Right atrium auricular region (tissue), 2 donors: ENCODE measurements at regions not wholly inside any gene's neighbourhood (a gene's known extent, or its start where the extent isn't known, plus 50 kb on each side); places are given as distances from the start of the nearest gene placed in this dataset.

Source experiments
- DNase-seq: peaks from one replicate; pipeline ENCODE4 v3.0.0-alpha.2; 2019; ENCODE audit warnings: low spot score
- H3K27ac ChIP-seq, 2 donors: fragments of 200-600 bp; sonication (generic); 1 replicate in 1 of 2; 2 replicates in 1 of 2; pipeline ENCODE4 v1.5.1; 2016 to 2019
- H3K27me3 ChIP-seq, 2 donors: fragments of 200-600 bp; sonication (generic); one replicate each; pipeline versions ENCODE4 v1.5.1 to v1.6.0; 2017 to 2019
- H3K36me3 ChIP-seq: fragments of 200-600 bp; sonication (generic); one replicate; pipeline ENCODE4 v1.5.1; 2016
- H3K4me1 ChIP-seq, 2 donors: fragments of 200-600 bp; sonication (generic); one replicate each; pipeline versions ENCODE4 v1.5.1 to v1.6.0; 2017 to 2019
- H3K4me3 ChIP-seq, 2 donors: fragments of 200-600 bp; sonication (generic); 1 replicate in 1 of 2; 2 replicates in 1 of 2; pipeline ENCODE4 v1.5.1; 2017 to 2019; ENCODE audit warnings: mild to moderate bottlenecking in 1 of 2, moderate library complexity in 1 of 2
- H3K9me3 ChIP-seq, 2 donors: fragments of 200-600 bp; sonication (generic); one replicate each; pipeline ENCODE4 v1.5.1; 2019
- CTCF ChIP-seq, 2 donors: fragments of 200-600 bp; sonication (generic); IDR thresholded peaks; one replicate each; pipeline ENCODE4 v1.5.1; 2019; ENCODE audit warnings: antibody characterized with exemption in 2 of 2

- Histone ChIP-seq H3K9me3 (no peaks in the 10 kb centered on the region), H3K27ac (no peak overlapping the region)
Measured at GRCh38 chr7:121755286-121755685, 117.7 kb upstream of the PTPRZ1 start.

GRCh38 chr7:121753944-121754343, 119.0 kb upstream of the PTPRZ1 start:
- Histone ChIP-seq H3K27ac (no peak overlapping the region), H3K4me1 (no peaks in the 10 kb centered on the region), H3K27me3 (no peaks in the 10 kb centered on the region), H3K4me3 (no peak overlapping the region), H3K36me3 (no peaks in the 10 kb centered on the region), H3K9me3 (no peaks in the 10 kb centered on the region)
- DNase-seq: no peak
- no peak for TF ChIP-seq CTCF (IDR thresholded peaks at IDR 0.05)

More at GRCh38 chr7:121755286-121755685, 117.7 kb upstream of the PTPRZ1 start:
- Histone ChIP-seq H3K36me3 (no peaks in the 10 kb centered on the region), H3K4me3 (no peak overlapping the region), H3K27me3 (no peaks in the 10 kb centered on the region), H3K4me1 (no peaks in the 10 kb centered on the region)
- DNase-seq: no peak
- no peak for TF ChIP-seq CTCF (IDR thresholded peaks at IDR 0.05)

- Histone ChIP-seq H3K27me3 (no peaks in the 10 kb centered on the region), H3K9me3 (no peaks in the 10 kb centered on the region), H3K36me3 (no peaks in the 10 kb centered on the region), H3K4me3 (no peak overlapping the region), H3K27ac (no peak overlapping the region), H3K4me1 (no peaks in the 10 kb centered on the region)
- TF ChIP-seq CTCF (IDR thresholded peaks at IDR 0.05): peak in 1 of 2 donors; percentile 31
- no peak for DNase-seq
Measured at GRCh38 chr7:121752706-121753105, 120.3 kb upstream of the PTPRZ1 start.

- TF ChIP-seq CTCF (IDR thresholded peaks at IDR 0.05): no peak
- no peaks in the 10 kb centered on the region for H3K27me3 ChIP-seq
- H3K9me3 ChIP-seq: no peaks in the 10 kb centered on the region
- no peaks in the 10 kb centered on the region for H3K4me1 ChIP-seq
- no peak for DNase-seq
- no peak overlapping the region for H3K27ac ChIP-seq
- H3K4me3 ChIP-seq: no peak overlapping the region
- H3K36me3 ChIP-seq: no peaks in the 10 kb centered on the region
Measured at GRCh38 chr7:121748546-121748945, 124.4 kb upstream of the PTPRZ1 start.

GRCh38 chr7:121745856-121746255, 127.1 kb upstream of the PTPRZ1 start:
- Histone ChIP-seq H3K27me3 (no peaks in the 10 kb centered on the region), H3K27ac (no peak overlapping the region), H3K9me3 (no peaks in the 10 kb centered on the region), H3K4me1 (no peaks in the 10 kb centered on the region), H3K36me3 (no peaks in the 10 kb centered on the region), H3K4me3 (no peak overlapping the region)
- DNase-seq: no peak
- no peak for TF ChIP-seq CTCF (IDR thresholded peaks at IDR 0.05)

GRCh38 chr7:121744877-121745276, 128.1 kb upstream of the PTPRZ1 start:
- Histone ChIP-seq H3K4me3 (no peak overlapping the region), H3K27me3 (no peaks in the 10 kb centered on the region), H3K4me1 (no peaks in the 10 kb centered on the region), H3K27ac (no peak overlapping the region), H3K36me3 (no peaks in the 10 kb centered on the region), H3K9me3 (no peaks in the 10 kb centered on the region)
- no peak for DNase-seq
- no peak for TF ChIP-seq CTCF (IDR thresholded peaks at IDR 0.05)
